ENCODE measurements at regions not wholly inside any gene's neighbourhood (a gene's known extent, or its start where the extent isn't known, plus 50 kb on each side); places are given as distances from the start of the nearest gene placed in this dataset.

GRCh38 chr7:83701736-83702135 is 52.8 kb upstream of the SEMA3E start:
- H3K9me3 Mint-ChIP-seq = peaks cover 0 to 13% (median 7%) of the 10 kb centered on the region in 8 donors
- H3K27ac ChIP-seq (ENCODE audit: low read depth, low read length) = no peak overlapping the region
- H3K4me3 Mint-ChIP-seq = no peak overlapping the region
- intact Hi-C loops (cut with micrococcal nuclease) = no loop called here
- H3K4me1 Mint-ChIP-seq = no peaks in the 10 kb centered on the region
- POLR2A ChIA-PET (ENCODE audit: partially characterized antibody) = no interaction called here
- no peaks in the 10 kb centered on the region for H3K36me3 ChIP-seq (ENCODE audit: insufficient read depth, low read length)
- CTCF ChIA-PET (ENCODE audit: partially characterized antibody) = no interaction called here
- peaks cover 0 to 3% of the 10 kb centered on the region in 2 donors for H3K9me3 ChIP-seq (ENCODE audit: control insufficient read depth in 1 of 2, low read length in 2 of 2)
- no peaks in the 10 kb centered on the region for H3K4me1 ChIP-seq (ENCODE audit: insufficient read depth, low read length)
- H3K27me3 ChIP-seq (ENCODE audit: insufficient read depth, low read length) = no peaks in the 10 kb centered on the region
- no peak overlapping the region for H3K4me3 ChIP-seq (ENCODE audit: low read length in 2 of 2)
- no peak overlapping the region for H3K27ac Mint-ChIP-seq
- no peak for DNase-seq
- no peaks in the 10 kb centered on the region for H3K27me3 Mint-ChIP-seq
- H3K36me3 Mint-ChIP-seq = no peaks in the 10 kb centered on the region
